ENCODE measurements at regions not wholly inside any gene's neighbourhood (a gene's known extent, or its start where the extent isn't known, plus 50 kb on each side); places are given as distances from the start of the nearest gene placed in this dataset.

- no peak overlapping the region for H3K4me3 Mint-ChIP-seq
- H3K36me3 Mint-ChIP-seq (ENCODE audit: low read depth), result no peaks in the 10 kb centered on the region
- H3K4me1 Mint-ChIP-seq (ENCODE audit: low read depth), result peaks cover 6% of the 10 kb centered on the region
- POLR2A ChIA-PET, result no interaction called here
- H3K27me3 Mint-ChIP-seq, result no peaks in the 10 kb centered on the region
- no peak for TF ChIP-seq CTCF (IDR thresholded peaks at IDR 0.05)
- peaks cover 10% of the 10 kb centered on the region for H3K9me3 Mint-ChIP-seq
- ATAC-seq (no peak), DNase-seq (no peak)
- no peak overlapping the region for H3K27ac Mint-ChIP-seq
- CTCF ChIA-PET, result no interaction called here
- intact Hi-C loops (cut with micrococcal nuclease), result no loop called here
These were observed 241.1 kb upstream of the KLF3 start for GRCh38 chr4:38422850-38423249.

GRCh38 chr4:38424151-38424871 is 239.7 kb upstream of the KLF3 start:
- ATAC-seq (no peak), DNase-seq (no peak)
- Mint-ChIP-seq H3K4me3 (no peak overlapping the region), H3K27me3 (no peaks in the 10 kb centered on the region), H3K9me3 (peaks cover 7% of the 10 kb centered on the region), H3K36me3 (ENCODE audit: low read depth) (no peaks in the 10 kb centered on the region), H3K4me1 (ENCODE audit: low read depth) (peaks cover 6% of the 10 kb centered on the region), H3K27ac (no peak overlapping the region)
- intact Hi-C loops (cut with micrococcal nuclease), result no loop called here
- ChIA-PET CTCF (no interaction called here), POLR2A (no interaction called here)
- no peak for TF ChIP-seq CTCF (IDR thresholded peaks at IDR 0.05)

- POLR2A ChIA-PET, result no interaction called here
- Mint-ChIP-seq H3K4me1 (ENCODE audit: low read depth) (peaks cover 6% of the 10 kb centered on the region), H3K9me3 (no peaks in the 10 kb centered on the region), H3K27me3 (no peaks in the 10 kb centered on the region), H3K4me3 (no peak overlapping the region), H3K36me3 (ENCODE audit: low read depth) (no peaks in the 10 kb centered on the region), H3K27ac (no peak overlapping the region)
- ATAC-seq (no peak), DNase-seq (no peak)
- no peak for TF ChIP-seq CTCF (IDR thresholded peaks at IDR 0.05)
- CTCF ChIA-PET, result no interaction called here
- intact Hi-C loops (cut with micrococcal nuclease), result no loop called here
These were observed 237.5 kb upstream of the KLF3 start for GRCh38 chr4:38426532-38426931.

DNA sequence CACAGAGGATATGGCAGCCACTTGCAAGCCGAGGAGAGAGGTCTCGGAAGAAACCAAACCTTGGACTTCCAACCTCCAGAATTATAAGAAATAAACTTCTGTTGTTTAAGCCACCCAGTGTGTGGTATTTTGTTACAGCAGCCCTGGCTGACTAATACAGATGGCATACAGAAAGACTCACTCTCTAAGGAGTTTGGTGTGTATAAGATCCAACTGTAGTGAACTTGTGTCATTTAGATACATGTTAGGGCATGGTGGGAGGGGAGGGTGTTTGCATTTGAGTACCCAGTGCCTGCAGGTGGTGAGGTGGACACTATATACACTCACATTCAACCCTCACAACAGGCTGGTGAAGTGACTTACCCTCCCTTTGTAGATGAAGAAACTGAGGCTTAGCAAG is 233.2 kb upstream of the KLF3 start:
- TF ChIP-seq CTCF (IDR thresholded peaks at IDR 0.05), result no peak
- DNase-seq (no peak), ATAC-seq (no peak)
- Mint-ChIP-seq H3K9me3 (peaks cover 16% of the 10 kb centered on the region), H3K36me3 (ENCODE audit: low read depth) (peaks cover 1% of the 10 kb centered on the region), H3K4me1 (ENCODE audit: low read depth) (no peaks in the 10 kb centered on the region), H3K27me3 (no peaks in the 10 kb centered on the region), H3K4me3 (no peak overlapping the region), H3K27ac (no peak overlapping the region)
- ChIA-PET CTCF (no interaction called here), POLR2A (no interaction called here)
- intact Hi-C loops (cut with micrococcal nuclease), result no loop called here

DNA sequence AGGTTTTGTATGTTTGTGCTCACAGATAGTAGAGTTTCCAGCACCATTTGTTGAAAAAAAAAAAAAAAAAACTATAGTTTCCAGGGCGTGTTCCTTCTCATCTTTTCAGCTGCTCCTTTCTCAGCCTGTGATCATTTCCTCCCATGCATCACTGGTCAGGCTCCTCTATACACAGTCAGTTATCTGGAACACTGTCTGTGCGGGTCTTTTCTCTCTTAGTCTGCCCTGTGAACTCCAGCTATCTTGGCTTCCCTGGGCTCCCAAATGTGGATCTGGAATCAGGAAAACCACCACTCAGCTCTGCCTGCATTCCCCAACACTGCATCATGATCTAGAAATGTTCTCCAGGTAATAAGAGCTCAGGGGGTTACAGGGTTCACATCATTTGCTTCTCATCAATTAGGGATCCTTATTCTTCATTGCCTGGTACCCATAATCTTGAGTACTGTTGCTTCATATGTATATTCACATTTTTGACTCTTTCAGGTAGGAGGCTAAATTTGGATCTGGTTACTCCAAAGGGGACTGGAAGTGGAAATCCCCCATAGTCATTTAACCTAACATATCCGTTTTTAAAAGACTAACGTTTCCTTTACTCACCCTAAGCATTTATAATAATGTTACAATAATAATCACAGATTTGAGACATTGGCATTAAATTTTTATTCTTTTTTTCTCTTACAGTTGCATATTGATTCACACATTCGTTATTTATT is 221.8 kb upstream of the KLF3 start:
- no peaks in the 10 kb centered on the region for H3K4me1 Mint-ChIP-seq (ENCODE audit: low read depth)
- DNase-seq, result no peak
- H3K27me3 Mint-ChIP-seq, result no peaks in the 10 kb centered on the region
- H3K36me3 Mint-ChIP-seq (ENCODE audit: low read depth), result no peaks in the 10 kb centered on the region
- POLR2A ChIA-PET, result interaction anchor here (0.6 kb wide), 1 partner anchor 76 kb away, joined by 3 read pairs; no protein-coding TSS in a partner anchor
- no peak overlapping the region for H3K4me3 Mint-ChIP-seq
- CTCF ChIA-PET, result interaction anchor here (0.9 kb wide), 1 partner anchor 73 kb away, joined by 3 read pairs; no protein-coding TSS in a partner anchor
- TF ChIP-seq CTCF (IDR thresholded peaks at IDR 0.05), result no peak
- H3K27ac Mint-ChIP-seq, result no peak overlapping the region
- intact Hi-C loops (cut with micrococcal nuclease), result no loop called here
- H3K9me3 Mint-ChIP-seq, result peaks cover 6% of the 10 kb centered on the region
- no peak for ATAC-seq

All from activated CD8-positive, alpha-beta T cell treated with anti-CD3 and anti-CD28 coated beads for 36 hours (primary cell).